ENCODE measurements at regions not wholly inside any gene's neighbourhood (a gene's known extent, or its start where the extent isn't known, plus 50 kb on each side); places are given as distances from the start of the nearest gene placed in this dataset.
A peak's percentile ranks its signal among the peaks of the same experiment; 100 is the strongest.
"Not testable (repeated sequence)": the region's sequence is repeated elsewhere in the genome, so short reads cannot be mapped to it uniquely, and the experiment has no call there.

DNA sequence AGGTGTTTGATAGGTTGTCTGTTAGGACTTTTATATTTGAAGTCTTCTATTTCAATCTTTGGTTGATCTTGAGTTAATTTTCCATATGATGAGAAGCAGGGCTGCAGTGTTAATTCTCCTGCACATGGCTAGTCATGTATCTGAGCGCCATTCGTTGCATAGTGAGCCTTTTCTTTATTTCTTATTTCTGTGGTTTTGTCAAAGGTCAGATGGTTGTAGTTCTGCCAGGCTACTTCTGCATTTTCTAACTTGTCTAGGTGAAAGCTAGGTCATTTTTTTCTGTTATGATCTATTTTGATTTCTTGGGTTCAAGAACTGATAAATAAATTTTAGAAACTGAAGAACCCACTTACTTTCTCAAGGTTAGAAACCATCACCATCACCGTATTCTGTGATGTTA is 56.7 kb downstream of the CCDC74A start:
- DNase-seq: peak; percentile 33

DNA sequence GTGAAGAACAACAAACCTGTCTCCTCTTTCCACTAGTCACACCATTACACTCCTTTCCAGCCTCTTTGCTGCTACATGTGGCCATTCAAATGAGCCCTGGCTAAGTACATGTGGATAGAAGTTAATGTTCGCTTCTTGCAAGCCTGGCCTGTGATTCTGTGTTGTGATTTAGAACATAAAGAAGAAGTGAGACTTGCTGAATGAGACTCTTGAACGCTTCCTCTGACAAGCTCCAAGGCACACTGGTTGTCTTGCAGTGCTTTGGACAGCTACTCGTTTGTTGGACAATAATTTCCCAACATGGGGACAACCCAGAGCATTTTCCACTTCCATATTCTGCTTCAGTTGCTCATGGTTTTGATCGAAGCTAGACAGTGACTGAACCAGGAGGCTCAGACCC is 57.3 kb downstream of the CCDC74A start:
- peak; percentile 51 for DNase-seq

- DNase-seq: no peak
Measured at GRCh38 chr2:131588152-131588873, 60.6 kb downstream of the CCDC74A start.

DNA sequence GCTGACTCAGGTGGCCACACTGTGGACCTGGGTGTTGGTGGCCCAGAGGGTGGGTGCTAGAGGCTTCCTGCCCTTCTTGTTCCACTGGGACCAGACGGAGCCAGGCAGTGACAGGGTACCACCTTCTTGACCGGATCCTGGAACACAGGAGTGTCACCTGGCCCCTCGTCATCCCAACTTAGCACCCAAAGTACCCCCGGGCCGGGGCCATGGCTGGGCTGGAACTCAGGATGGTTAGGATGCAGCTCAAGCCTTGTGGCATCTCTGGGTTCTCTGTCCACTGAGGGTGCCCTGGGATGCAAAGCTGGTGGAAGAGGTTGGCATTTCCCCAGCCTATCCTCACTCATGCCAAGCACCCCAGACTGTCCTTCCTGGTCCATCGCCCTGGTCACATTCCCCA is 61.4 kb downstream of the CCDC74A start:
- not testable (repeated sequence) for DNase-seq

GRCh38 chr2:131590366-131590765 is 62.7 kb downstream of the CCDC74A start:
- no peak for DNase-seq

DNA sequence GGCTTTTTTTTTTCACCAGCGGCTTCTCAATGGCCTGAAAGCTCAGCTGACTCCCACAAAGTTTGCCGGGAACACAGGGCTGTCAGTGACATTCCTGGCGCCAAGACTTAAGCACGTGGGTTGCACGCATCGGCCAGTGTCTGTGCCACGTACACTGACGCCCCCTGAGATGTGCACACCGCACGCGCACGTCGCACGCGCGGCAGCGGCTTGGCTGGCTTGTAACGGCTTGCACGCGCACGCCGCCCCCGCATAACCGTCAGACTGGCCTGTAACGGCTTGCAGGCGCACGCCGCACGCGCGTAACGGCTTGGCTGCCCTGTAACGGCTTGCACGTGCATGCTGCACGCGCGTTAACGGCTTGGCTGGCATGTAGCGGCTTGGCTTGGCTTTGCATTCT is 63.2 kb downstream of the CCDC74A start:
- DNase-seq: no peak

DNA sequence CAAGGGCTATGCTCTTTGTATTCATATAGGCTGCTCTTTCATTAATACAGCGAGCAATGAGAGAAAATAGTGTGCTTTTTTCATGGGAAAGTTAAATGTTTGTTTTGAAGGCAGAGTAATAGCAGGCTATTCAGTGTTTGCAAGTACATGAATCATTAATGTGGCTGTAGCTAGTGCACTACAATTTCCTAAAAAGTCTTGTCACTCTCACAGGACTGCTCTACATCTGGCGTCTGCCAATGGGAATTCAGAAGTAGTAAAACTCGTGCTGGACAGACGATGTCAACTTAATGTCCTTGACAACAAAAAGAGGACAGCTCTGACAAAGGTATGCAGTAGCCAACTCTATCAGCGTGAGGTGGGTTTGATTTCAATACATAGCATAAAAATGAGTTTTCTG is 68.9 kb downstream of the CCDC74A start:
- DNase-seq: not testable (repeated sequence)

- DNase-seq: not testable (repeated sequence)
Measured at GRCh38 chr2:131602444-131602843, 74.8 kb downstream of the CCDC74A start.

- not testable (repeated sequence) for DNase-seq
Measured at GRCh38 chr2:131604652-131605051, 77.0 kb downstream of the CCDC74A start.

GRCh38 chr2:131606366-131606765 is 78.7 kb downstream of the CCDC74A start:
- not testable (repeated sequence) for DNase-seq

- DNase-seq: not testable (repeated sequence)
Measured at GRCh38 chr2:131607056-131607455, 79.4 kb downstream of the CCDC74A start.

- not testable (repeated sequence) for DNase-seq
Measured at GRCh38 chr2:131614539-131614938, 86.9 kb downstream of the CCDC74A start.

DNA sequence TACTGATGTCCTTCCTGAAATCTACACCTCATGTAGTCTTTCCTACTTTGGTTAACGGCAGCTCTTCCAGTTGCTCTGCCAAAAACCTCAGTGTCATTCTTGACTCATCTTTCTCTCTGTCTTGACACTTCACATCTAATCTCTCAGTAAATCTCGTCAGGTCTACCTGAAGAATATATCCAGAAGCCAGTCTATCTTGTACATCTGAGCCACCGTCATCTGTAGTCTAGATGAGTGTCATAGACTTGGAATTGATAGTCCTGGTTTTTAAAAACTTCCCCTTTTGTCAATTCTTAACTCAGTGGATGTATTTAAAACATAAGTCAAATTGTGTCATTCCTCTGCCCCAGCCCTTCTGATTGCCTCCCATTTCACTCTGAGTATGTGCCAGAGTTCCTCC is 90.6 kb downstream of the CCDC74A start:
- DNase-seq: not testable (repeated sequence)

DNA sequence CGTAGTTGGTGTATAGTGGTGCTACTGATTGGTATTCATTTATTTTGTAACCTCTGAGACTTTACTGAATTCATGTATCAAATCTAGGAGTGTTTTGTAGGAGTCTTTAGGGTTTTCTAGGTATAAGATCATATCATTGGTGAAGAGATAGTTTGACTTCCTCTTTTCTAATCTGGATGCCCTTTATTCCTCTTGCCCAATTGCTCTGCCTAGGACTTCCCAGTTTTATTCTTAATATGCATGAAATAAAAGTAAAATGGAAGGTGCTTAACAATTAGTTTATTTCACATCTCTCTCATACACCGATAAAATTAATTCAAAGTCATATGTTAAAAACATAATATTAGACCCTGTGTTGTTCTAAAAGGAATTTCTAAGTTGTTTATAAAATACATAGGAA is 95.2 kb downstream of the CCDC74A start:
- not testable (repeated sequence) for DNase-seq

DNA sequence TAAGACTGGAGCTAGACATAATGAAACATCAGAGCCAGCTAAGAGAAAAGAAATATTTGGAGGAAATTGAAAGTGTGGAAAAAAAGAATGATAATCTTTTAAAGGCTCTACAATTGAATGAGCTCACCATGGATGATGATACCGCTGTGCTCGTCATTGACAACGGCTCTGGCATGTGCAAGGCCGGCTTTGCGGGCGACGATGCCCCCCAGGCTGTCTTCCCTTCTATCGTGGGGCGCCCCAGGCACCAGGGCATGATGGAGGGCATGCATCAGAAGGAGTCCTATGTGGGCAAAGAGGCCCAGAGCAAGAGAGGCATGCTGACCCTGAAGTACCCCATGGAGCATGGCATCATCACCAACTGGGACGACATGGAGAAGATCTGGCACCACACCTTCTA is 98.3 kb downstream of the CCDC74A start:
- DNase-seq: not testable (repeated sequence)

DNA sequence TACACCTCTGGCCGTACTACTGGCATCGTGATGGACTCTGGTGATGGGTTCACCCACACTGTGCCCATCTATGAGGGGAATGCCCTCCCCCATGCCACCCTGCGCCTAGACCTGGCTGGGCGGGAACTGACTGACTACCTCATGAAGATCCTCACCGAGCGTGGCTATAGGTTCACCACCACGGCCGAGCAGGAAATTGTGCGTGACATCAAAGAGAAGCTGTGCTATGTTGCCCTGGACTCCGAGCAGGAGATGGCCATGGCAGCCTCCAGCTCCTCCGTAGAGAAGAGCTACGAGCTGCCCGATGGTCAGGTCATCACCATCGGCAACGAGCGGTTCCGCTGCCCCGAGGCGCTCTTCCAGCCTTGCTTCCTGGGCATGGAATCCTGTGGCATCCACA is 98.9 kb downstream of the CCDC74A start:
- not testable (repeated sequence) for DNase-seq

- DNase-seq: not testable (repeated sequence)
Measured at GRCh38 chr2:131627777-131628176, 100.1 kb downstream of the CCDC74A start.

DNA sequence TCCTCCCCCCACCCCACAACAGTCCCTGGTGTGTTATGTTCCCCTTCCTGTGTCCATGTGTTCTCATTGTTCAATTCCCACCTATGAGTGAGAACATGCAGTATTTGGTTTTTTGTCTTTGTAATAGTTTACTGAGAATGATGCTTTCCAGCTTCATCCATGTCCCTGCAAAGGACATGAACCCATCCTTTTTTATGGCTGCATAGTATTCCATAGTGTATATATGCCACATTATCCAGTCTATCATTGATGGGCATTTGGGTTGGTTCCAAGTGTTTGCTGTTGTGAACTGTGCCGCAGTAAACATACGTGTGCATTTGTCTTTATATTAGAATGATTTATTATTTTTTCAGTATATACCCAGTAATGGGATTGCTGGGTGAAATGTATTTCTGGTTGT is 104.0 kb downstream of the CCDC74A start:
- DNase-seq: not testable (repeated sequence)

- DNase-seq: not testable (repeated sequence)
Measured at GRCh38 chr2:131633405-131633804, 105.7 kb downstream of the CCDC74A start.

DNA sequence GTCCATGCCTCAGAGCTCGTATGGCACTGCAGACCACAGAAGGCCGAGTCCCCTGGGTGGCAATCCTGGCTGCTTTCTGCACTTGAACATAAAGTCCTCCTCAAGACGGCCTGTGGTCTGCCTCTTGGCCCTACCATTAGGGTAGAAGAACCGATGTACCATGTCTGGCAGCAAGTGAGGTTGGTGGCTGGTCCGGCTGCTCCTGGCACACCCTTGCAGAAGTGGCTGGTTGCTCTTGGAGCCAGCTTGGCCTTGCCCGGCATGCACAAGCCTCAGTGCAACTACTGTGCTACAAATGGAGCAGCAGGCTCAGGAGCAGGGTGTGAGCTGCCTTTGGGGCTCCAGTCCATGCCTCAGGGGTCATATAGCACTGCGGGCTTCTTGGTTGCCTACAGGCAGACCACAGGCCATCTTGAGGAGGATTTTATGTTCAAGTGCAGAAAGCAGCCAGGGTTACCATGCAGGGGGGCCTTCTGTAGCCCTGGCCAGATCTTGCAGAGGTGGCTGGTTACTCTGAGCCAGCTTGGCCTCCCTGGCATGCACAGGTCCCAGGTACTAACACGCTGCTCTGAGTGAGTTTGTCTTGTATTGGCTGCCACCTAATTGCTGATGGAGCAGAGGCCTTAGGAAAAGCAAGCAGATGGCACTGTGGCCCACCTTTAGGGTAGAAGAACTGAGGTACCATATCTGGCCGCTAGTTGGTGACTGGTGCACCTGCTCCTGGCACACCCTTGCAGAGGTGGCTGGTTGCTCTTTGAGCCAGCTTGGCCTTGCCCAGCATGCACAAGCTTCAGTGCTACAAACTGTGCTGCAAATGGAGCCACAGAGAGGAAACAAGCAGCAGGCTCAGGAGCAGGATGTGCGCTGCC is 106.4 kb downstream of the CCDC74A start:
- peak; percentile 48 for DNase-seq

- DNase-seq: no peak
Measured at GRCh38 chr2:131635611-131636010, 107.9 kb downstream of the CCDC74A start.

GRCh38 chr2:131636704-131637308 is 109.1 kb downstream of the CCDC74A start:
- DNase-seq: peak; percentile 63

- not testable (repeated sequence) for DNase-seq
Measured at GRCh38 chr2:131639001-131639620, 111.4 kb downstream of the CCDC74A start.
